ENCODE measurements at regions not wholly inside any gene's neighbourhood (a gene's known extent, or its start where the extent isn't known, plus 50 kb on each side); places are given as distances from the start of the nearest gene placed in this dataset.
"Not testable (repeated sequence)": the region's sequence is repeated elsewhere in the genome, so short reads cannot be mapped to it uniquely, and the experiment has no call there.

DNA sequence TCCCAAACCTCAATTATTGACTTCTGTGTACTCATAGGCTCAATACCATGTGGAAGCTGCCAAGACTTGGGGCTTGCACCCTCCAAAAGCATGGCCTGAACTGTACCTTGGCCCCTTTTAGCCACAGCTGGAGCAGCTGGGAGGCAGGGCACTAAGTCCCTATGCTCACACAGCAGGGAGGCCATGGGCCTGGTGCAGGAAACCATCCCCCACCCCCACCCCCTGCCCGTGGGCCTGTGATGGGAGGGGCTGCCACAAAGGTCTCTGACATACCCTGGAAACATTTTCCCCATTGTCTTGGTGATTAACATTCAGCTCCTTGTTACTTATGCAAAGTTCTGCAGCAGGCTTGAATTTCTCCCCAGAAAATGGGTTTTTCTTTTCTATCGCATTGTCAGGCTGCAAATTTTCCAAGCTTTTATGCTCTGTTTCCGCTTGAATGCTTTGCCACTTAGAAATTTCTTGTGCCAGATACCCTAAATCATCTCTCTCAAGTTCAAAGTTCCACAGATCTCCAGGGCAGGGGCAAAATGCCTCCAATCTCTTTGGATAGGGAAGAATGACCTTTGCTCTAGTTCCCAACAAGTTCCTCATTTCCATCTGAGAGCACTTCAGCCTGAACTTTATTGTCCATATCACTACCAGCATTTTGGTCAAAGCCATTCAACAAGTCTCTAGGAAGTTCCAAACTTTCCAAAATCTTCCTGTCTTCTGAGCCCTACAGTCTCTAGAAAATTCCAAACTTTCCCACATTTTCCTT is 141.8 kb downstream of the AHR start:
- not testable (repeated sequence) for DNase-seq (ENCODE audit: low read depth in 3 of 3)

DNA sequence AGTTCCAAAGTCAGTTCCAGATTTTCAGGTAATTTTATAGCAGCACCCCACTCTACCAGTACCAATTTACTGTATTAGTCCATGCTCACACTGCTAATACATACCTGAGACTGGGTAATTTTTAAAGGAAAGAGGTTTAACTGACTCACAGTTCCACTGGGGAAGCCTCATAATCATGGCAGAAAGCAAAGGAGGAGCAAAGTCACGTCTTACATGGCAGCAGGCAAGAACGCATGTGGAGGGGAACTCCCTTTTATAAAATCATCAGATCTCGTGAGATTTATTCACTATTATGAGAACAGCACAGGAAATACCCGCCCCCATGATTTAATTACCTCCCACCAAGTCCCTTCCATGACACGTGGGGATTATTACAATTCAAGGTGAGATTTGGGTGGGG is 142.4 kb downstream of the AHR start:
- no peak for DNase-seq (ENCODE audit: low read depth in 3 of 3)

DNA sequence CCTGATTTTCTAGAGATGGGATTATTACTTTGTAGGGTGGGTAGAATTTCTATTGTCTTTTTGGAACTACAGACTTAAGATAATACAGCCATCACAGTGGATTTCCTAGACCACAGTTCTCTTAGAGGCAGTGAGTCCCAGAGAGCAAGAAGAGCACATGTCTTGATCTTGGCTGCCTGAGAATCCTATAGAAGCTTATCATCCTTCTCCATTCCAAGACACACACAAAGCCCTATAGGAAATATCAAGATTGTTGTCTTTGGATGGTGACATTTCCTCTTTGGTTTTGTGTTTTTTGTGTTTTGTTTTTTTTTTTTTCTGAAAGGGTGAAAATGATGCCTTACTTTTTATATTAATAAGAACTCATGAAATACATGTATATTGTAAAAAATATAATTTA is 143.1 kb downstream of the AHR start:
- no peak for DNase-seq (ENCODE audit: low read depth in 3 of 3)

DNA sequence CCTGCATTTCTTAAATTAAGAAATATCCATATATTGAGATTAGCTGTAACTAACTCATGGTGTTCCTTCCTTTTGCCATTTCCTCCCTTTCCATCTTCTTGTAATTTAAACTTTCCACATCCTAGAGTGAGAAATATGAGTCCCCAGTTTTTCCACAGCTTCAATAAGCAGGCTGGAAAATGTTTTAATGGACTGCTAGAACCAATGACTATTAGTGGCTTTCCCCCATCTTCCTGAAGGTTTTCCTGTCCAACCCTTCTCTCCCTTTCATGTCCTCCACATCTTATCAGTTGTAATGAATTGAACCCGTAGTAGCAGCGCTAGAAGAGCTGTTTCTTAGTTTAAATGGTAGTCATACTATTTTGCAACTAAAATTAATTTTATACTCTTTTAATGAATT is 145.7 kb downstream of the AHR start:
- no peak for DNase-seq (ENCODE audit: low read depth in 3 of 3)

DNA sequence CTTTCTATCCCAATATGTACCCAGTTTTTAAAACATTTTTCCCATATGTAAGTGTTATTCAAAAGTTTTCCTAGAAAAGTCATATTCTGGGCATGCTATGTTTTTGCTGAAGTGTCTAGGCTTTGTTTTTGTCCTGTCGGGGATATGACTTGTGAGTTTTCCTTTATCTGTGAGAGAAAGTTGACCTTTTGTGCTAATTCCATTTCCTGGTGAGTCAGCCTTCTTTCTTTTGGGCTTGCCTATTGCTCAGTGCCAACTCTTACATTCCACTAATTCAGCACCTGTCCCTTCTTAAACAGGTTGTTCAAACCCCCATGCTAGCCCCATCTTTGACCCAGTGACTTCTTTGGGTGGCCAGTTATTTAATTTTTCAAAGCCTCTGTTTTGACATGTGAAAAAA is 146.2 kb downstream of the AHR start:
- DNase-seq (ENCODE audit: low read depth in 3 of 3): no peak

DNA sequence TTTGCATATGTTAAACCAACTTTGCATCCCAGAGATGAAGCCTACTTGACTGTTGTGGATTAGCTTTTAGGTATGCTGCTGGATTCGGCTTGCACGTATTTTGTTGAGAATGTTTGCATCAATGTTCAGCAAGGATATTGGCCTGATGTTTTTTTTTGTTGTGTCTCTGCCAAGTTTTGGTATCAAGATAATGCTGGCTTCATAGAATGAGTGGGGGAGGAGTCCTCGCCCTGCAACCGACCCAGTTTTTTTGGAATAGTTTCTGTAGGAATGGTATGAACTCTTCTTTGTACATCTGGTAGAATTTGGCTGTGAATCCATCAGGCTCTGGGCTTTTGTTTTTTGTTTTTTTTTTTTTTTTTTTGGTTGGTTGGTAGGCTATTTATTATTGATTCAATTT is 147.9 kb downstream of the AHR start:
- DNase-seq (ENCODE audit: low read depth in 3 of 3): no peak

DNA sequence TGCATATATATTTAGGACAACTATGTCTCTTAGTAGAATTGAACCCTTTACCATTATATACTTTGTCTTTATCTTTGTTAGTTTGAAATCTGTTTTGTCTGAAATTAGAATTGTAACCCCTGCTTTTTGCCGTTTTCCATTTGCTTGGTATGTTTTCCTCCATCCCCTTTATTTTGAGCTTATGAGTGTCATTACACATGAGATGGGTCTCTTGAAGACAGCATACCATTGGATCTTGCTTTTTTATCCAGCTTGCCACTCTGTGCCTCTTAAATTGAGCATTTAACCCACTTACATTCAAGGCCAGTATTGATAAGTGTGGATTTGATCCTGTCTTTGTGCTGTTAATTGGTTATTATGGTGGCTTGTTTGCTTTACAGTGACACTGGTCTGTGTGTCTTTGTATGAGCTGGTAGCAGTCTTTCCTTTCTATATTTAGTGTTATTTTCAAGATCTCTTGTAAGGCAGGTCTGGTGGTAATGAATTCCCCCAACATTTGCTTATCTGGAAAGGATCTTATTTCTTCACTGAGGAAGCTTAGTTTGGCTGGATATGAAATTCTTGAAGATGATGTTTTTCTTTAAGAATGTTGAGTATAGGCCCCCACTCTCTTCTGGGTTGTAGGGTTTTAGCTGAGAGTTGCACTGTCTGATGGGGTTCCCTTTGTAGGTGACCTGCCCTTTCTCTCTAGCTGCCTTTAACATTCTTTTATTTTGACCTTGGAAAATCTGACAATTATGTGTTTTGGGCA is 149.5 kb downstream of the AHR start:
- no peak for DNase-seq (ENCODE audit: low read depth in 3 of 3)

DNA sequence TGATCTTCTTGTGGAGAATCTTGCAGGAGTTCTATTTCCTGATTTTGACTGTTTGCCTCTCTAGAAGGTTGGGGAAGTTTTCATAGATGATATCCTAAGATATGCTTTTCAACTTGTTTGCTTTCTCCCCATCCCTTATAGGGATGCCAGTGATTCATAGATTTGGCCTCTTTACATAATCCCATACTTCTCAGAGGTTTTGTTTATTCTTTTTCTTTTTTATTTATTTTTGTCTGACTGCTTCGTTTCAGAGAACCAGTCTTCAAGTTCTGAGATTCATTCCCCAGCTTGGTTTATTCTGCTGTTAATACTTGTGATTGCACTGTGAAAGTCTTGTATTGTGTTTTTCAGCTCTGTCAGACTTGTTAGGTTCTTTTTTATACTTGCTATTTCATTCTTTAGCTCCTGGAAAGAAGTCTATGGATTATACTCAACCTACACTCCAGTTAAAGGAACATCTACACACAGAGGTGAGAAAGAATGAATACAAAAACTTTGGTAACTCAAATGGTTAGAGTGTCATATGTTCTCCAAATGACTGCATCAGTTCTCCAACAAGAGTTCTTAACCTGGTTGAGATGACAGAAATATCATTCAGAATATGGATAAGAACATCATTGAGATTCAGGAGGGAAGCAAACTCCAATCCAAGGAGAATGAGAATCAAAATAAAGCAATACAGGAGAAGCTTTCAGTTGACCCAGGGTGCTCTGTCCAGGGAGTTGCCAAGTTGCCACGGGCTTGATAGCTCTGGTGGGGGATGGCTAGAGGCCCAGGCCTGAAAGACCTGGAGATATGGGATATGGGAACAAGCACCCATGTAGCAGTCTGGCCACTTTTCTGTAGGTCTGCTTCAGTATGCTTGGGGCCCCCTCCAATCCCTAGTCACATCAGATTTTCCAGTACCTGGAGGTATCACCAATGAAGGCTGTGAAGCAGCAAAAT is 150.3 kb downstream of the AHR start:
- no peak for DNase-seq (ENCODE audit: low read depth in 3 of 3)

DNA sequence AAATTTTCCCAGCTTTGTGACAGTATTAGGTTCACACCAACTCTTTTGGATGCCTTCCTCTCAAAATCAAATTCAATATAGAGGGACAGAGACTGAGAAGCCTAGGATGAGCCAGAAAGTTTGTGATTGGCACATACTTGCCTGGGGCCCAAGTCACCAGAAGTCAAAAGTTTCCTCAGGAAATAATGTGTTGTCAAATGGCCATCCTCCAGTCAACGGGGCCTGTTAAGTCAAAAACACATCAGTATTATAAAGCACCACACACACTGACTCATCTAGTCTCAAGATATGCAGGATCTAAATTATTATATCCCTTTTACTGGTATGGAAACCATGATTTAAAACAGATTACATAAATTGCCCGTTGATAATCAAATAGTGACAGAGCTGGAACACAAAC is 158.1 kb downstream of the AHR start:
- no peak for DNase-seq (ENCODE audit: low read depth in 3 of 3)

DNA sequence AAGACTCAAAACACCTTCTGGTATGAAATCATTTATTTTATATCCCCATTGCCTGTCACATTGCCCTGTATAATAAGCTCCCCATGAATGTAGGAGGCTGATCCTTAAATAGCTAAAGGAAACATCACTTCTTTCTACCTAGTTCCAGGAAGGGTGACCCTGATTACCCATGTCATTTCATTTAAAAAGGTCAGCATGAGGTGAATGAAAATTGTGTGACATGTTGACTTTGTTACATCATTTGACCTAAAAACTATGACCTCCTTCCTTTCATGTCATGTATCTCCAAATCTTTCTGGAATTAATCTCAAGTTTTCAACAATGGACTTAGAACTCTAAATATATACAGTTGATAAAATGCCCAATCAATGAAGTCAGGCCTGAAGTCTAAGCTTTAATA is 161.5 kb downstream of the AHR start:
- DNase-seq (ENCODE audit: low read depth in 3 of 3): no peak

DNA sequence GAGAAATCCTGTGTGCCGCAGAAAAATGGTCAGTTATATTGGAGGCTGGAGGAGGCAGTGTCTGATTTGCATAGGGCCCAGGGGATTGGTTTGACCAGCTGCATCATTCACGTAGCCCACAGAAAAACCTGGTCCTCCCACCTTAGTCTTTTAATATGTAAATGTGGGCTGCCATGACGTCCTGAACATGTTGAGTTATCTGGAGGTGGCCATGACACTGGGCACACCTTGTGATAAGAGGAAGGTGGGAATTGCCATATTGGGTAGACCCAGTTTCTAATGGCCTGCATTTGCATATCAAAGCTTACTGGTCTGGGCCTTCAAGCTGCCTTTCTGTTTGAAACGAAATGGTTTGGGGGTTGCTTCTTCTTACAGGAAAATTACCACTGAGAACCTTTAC is 162.2 kb downstream of the AHR start:
- DNase-seq (ENCODE audit: low read depth in 3 of 3): no peak

DNA sequence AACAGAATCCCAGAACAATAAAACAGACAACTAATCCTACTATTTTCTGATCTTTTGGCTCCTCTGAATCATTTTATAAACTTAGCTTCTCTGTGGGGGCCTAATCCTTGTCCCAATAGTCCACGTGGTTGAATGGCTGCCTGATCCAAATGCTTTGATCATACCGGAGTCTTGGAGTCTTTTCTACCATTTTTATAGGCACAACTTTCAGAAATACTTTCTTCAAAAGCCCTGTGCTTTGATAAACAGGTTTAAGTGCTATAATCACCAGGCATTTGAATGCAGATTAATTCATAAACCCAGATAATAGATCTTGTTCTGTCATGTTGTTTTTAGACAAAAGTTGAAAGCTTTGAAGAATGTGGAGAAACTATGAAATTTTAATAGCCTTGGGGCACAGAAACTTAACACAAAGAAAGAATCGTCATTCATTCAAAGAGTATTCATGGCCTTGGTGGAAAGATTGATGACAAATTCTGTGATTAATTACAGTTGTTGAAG is 163.7 kb downstream of the AHR start:
- DNase-seq (ENCODE audit: low read depth in 3 of 3): no peak

DNA sequence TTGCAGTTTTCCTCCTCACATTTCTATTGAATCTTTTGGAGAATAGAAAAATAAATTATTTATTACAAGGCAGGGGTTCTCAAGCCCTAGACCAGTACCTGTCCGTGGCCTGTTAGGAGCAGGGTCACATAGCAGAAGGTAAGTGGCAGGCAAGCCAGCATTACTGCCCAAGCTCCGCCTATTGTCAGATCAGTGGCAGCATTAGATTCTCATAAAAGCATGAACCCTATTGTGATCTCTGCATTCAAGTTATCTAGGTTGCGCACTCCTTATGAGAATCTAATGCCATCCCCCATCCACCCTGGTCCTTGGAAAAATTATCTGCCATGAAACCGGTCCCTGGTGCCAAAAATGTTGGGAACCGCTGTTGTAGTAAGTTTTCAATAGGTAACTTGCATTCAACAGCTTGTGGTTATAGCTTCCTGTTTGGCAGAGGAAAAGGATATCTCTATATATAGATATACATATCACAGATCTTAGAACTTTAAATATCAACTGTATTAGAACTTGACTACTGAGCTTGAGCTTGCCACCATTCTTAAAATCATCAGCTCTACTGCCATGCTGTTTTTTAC is 165.1 kb downstream of the AHR start:
- no peak for DNase-seq (ENCODE audit: low read depth in 3 of 3)

DNA sequence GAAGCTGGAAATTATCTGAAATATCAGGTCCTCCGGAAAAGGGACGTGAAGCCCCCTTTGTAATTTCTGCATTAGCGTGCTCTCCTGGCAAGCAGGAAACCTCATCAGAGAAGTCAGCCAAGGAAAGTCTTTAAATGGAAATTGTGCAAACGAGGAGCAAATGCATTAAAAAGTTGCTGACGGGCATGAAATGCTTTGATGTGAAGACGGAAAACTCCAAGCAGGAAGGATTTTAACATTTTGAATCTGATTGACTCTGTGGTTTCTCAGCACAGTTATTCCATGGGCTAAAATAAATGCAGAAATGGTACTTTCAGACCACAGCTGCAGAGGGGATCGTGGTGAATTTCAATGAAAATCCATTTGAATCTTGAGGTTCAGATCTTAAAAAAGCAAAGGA is 167.8 kb downstream of the AHR start:
- no peak for DNase-seq (ENCODE audit: low read depth in 3 of 3)

DNA sequence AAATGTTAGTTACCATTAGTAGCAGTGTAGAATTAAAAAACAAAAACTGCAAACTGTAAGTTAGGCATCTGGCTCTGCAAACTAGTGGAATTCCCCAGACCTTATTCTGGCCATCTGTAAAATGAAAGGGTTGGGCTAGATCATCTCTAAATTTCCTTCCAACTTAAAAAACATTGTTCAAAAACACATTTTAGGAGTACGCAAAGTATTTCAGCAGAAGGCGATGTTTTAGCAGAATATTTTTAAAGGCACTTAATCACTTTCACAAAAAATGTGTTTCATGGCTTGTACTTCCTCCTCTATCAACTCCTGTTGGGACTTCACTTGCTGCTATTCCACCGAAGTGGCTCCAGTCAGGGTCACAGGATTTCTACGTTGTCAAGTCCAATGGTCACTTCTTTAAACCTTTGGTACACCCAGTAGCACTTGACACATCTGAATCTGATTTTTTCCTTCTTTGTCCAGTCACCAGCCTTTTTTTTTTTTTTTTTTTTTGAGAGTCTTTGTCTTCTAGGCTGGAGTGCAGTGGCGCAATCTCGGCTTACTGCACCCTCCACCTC is 169.0 kb downstream of the AHR start:
- no peak for DNase-seq (ENCODE audit: low read depth in 3 of 3)

DNA sequence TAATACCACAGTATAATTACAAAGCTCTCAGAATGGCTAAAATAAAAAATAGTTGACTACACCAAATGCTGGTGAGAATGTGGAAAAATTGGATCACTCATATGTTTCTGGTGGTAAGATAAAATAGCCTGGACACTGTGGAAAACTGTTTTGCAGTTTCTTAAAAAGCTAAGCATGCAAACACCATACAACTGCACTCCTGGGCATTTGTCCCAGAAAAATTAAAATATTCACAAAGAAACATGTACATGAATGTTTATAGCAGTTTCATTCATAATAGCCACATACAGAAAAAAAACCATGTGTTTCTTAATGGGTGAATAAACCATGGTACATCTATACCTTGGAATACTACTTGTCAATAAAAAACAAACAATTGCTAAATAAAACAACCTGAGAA is 172.9 kb downstream of the AHR start:
- no peak for DNase-seq (ENCODE audit: low read depth in 3 of 3)

DNA sequence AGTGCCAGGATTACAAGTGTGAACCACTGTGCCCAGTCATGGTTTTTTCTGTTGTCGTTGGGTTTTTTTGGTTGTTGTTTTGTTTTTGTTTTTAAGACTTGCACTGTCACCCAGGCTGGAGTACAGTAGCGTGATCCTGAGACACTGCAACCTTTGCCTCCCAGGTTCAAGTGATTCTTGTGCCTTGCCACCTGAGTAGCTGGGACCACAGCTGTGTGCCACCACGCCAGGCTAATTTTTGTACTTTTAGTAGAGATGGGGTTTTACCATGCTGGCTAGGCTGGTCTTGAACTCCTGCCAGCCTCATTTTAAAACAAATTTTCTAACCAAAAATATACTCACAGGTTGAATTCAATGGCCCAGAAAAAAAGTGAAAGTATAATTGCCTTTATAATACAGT is 174.1 kb downstream of the AHR start:
- no peak for DNase-seq (ENCODE audit: low read depth in 3 of 3)

DNA sequence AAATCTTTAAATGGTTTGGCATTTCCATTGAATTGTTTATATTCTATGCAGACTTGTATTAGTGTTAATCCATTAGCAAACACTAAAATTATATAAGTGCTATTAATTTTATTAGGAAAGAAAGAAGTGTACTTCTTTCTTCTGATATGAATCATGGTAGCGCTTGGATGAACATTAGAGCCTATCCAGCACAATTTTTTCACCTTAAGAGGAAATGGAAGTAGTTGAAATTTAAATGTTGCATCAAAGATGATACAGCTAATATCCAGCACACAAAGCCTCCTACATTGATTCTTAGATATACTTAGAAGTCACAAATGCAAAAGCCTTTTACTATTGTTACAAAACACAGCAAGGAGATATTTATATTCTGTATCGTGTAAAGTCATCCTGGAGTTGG is 174.5 kb downstream of the AHR start:
- DNase-seq (ENCODE audit: low read depth in 3 of 3): no peak

DNA sequence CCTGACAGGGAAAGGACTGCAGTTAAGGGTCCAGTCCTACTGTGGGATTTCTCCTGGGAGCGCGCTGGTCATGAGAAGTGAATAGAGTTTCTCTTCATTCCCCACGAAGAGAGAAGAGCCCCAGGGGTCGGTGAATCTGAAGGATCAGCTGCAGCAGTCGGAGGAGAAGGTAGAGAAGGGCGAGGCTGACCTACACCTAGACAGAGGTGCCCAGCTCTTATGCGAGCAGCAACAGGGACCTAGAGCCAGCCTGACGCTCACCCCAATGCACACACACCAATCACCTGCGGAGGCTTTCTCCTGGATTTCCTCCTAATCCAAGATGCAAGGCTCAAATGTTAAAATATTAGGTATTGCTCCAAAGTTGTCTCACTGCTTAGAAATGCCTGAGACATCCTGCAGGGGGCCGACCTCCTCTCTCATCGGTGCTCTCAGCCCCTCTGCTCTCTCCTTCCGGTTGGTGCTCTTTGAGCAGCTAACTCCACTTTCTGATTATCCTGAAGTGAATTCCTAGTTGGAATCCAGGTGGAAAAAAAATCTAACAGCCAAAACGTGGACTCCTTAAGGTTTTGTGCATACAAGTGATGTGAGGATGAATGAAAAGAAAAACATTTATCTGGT is 176.4 kb downstream of the AHR start:
- no peak for DNase-seq (ENCODE audit: low read depth in 3 of 3)

DNA sequence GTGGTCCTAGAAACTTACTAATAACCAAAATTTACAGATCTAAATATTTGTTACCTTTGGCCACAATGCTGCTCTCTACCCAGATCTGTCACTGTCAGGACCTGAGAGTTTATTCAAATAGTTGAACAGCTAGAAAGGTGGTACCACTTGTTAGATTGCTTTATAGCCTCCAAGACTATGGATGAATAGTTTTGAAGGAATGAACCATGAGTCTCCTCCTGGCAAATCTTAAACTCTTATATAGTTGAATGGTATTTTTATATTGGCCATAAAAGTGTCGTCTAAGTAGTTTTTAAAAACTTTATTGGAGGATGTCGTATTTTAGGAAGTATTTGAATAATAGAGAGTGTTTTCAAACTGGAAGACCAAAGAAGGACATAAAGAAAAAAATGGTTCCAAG is 178.7 kb downstream of the AHR start:
- no peak for DNase-seq (ENCODE audit: low read depth in 3 of 3)

DNA sequence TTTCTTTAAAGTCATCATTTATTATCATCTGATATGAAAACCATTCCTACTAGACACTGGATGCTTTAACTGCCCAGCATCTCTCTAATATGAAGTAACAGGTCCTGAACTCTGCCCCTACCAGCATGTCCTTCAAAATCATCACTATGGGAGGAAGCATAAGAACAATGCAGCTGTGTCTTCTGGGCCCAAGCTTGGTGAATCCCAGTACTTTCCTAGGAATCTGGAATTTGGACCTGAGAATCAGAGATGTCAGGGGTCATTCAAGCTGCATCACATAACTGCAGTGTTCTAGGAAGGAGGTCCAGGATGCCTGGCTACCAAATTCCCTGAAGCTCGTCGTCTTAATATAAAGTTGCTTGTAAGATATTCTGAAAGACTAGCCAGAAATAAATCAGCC is 182.7 kb downstream of the AHR start:
- no peak for DNase-seq (ENCODE audit: low read depth in 3 of 3)
